GM21576 (cell line): ENCODE measurements at regions not wholly inside any gene's neighbourhood (a gene's known extent, or its start where the extent isn't known, plus 50 kb on each side); places are given as distances from the start of the nearest gene placed in this dataset.

Source experiments
- ATAC-seq: cut with Tn5 transposase; IDR thresholded peaks from one replicate; pipeline ENCODE4 v1.9.1; 2021; ENCODE audit warnings: mild to moderate bottlenecking, moderate library complexity; ENCODE audit not compliant: unreplicated experiment

GRCh38 chr4:164461901-164462300 lies 292.0 kb upstream of the SMIM31 start:
- no peak for ATAC-seq

- no peak for ATAC-seq
These were observed 291.5 kb upstream of the SMIM31 start for GRCh38 chr4:164462471-164462870.

- no peak for ATAC-seq
These were observed 289.6 kb upstream of the SMIM31 start for GRCh38 chr4:164464313-164464712.

- ATAC-seq, result no peak
These were observed 286.4 kb upstream of the SMIM31 start for GRCh38 chr4:164467493-164467892.

GRCh38 chr4:164481306-164482091 lies 272.4 kb upstream of the SMIM31 start:
- no peak for ATAC-seq

GRCh38 chr4:164482092-164482404 lies 271.9 kb upstream of the SMIM31 start:
- ATAC-seq, result no peak

GRCh38 chr4:164482758-164483157 lies 271.2 kb upstream of the SMIM31 start:
- no peak for ATAC-seq

GRCh38 chr4:164483711-164484110 lies 270.2 kb upstream of the SMIM31 start:
- no peak for ATAC-seq

- no peak for ATAC-seq
These were observed 269.4 kb upstream of the SMIM31 start for GRCh38 chr4:164484551-164484950.

- no peak for ATAC-seq
These were observed 268.8 kb upstream of the SMIM31 start for GRCh38 chr4:164485136-164485535.

GRCh38 chr4:164488114-164488513 lies 265.8 kb upstream of the SMIM31 start:
- no peak for ATAC-seq

- no peak for ATAC-seq
These were observed 252.9 kb upstream of the SMIM31 start for GRCh38 chr4:164501074-164501473.

GRCh38 chr4:164503874-164504273 lies 250.1 kb upstream of the SMIM31 start:
- no peak for ATAC-seq

GRCh38 chr4:164508097-164508496 lies 245.8 kb upstream of the SMIM31 start:
- ATAC-seq, result no peak

GRCh38 chr4:164508771-164509170 lies 245.2 kb upstream of the SMIM31 start:
- no peak for ATAC-seq

- ATAC-seq, result no peak
These were observed 244.0 kb upstream of the SMIM31 start for GRCh38 chr4:164509951-164510350.

GRCh38 chr4:164512124-164512523 lies 241.8 kb upstream of the SMIM31 start:
- ATAC-seq, result no peak

- ATAC-seq, result no peak
These were observed 239.2 kb upstream of the SMIM31 start for GRCh38 chr4:164514765-164515164.

GRCh38 chr4:164524789-164525188 lies 229.1 kb upstream of the SMIM31 start:
- ATAC-seq, result no peak

GRCh38 chr4:164526933-164527583 lies 226.9 kb upstream of the SMIM31 start:
- no peak for ATAC-seq

GRCh38 chr4:164529058-164529457 lies 224.9 kb upstream of the SMIM31 start:
- no peak for ATAC-seq

- no peak for ATAC-seq
These were observed 224.4 kb upstream of the SMIM31 start for GRCh38 chr4:164529486-164529885.

GRCh38 chr4:164531336-164531735 lies 222.6 kb upstream of the SMIM31 start:
- no peak for ATAC-seq
